Thyroid gland (tissue), 4 donors: ENCODE measurements at regions not wholly inside any gene's neighbourhood (a gene's known extent, or its start where the extent isn't known, plus 50 kb on each side); places are given as distances from the start of the nearest gene placed in this dataset.

Experiments
- CTCF ChIP-seq, 6 experiments: fragments of 200-600 bp in 3 of 6; fragments of 450-650 bp in 3 of 6; sonication (generic) in 3 of 6; IDR thresholded peaks; one replicate each; pipeline ENCODE4 v1.5.1; 2016 to 2019; ENCODE audit warnings: antibody characterized with exemption in 6 of 6, mild to moderate bottlenecking in 2 of 6, inconsistent platforms in 1 of 6, moderate library complexity in 1 of 6
- POLR2A ChIP-seq, 2 donors: fragments of 450-650 bp; IDR thresholded peaks; one replicate each; pipeline ENCODE4 v1.6.1; 2017; ENCODE audit warnings: antibody characterized with exemption in 2 of 2, mild to moderate bottlenecking in 2 of 2, moderate library complexity in 1 of 2

GRCh38 chr22:41041532-41041931 is 50.9 kb upstream of the EP300 start:
- TF ChIP-seq CTCF (IDR thresholded peaks at IDR 0.05) = no peak
- TF ChIP-seq POLR2A (IDR thresholded peaks at IDR 0.05) = no peak
